ENCODE measurements at regions not wholly inside any gene's neighbourhood (a gene's known extent, or its start where the extent isn't known, plus 50 kb on each side); places are given as distances from the start of the nearest gene placed in this dataset.

DNA sequence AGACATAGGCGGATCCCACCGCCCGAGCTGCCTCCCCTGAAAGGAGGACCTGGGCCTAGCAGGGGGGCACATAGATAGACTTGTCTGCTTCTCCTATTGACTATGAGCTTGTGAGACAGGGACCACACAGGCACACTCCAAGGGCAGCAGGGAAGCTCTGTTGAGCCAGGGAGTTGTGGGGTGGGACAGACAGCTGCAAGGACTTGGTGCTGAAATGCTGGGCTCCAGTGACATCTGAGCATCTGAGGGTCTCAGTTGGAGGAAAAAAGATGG lies 53.4 kb upstream of the ANO1 start:
- no peak overlapping the region for H3K27ac ChIP-seq
- H3K4me3 ChIP-seq, result no peak overlapping the region
- no peaks in the 10 kb centered on the region for H3K27me3 ChIP-seq
- no peaks in the 10 kb centered on the region for H3K9me3 ChIP-seq
- TF ChIP-seq POLR2A (IDR thresholded peaks at IDR 0.05) (no peak), POLR2AphosphoS5 (IDR thresholded peaks at IDR 0.05) (no peak), EP300 (IDR thresholded peaks at IDR 0.05) (no peak)
- TF ChIP-seq, protein P1, sequence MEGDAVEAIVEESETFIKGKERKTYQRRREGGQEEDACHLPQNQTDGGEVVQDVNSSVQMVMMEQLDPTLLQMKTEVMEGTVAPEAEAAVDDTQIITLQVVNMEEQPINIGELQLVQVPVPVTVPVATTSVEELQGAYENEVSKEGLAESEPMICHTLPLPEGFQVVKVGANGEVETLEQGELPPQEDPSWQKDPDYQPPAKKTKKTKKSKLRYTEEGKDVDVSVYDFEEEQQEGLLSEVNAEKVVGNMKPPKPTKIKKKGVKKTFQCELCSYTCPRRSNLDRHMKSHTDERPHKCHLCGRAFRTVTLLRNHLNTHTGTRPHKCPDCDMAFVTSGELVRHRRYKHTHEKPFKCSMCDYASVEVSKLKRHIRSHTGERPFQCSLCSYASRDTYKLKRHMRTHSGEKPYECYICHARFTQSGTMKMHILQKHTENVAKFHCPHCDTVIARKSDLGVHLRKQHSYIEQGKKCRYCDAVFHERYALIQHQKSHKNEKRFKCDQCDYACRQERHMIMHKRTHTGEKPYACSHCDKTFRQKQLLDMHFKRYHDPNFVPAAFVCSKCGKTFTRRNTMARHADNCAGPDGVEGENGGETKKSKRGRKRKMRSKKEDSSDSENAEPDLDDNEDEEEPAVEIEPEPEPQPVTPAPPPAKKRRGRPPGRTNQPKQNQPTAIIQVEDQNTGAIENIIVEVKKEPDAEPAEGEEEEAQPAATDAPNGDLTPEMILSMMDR (IDR thresholded peaks at IDR 0.05), result no peak
- no peak for DNase-seq
- intact Hi-C loops (cut with DNase I), result no loop called here
- 94 to 98% methylated on average over 3 of the region's 3 CpGs for WGBS, 2 donors
- no peaks in the 10 kb centered on the region for H3K36me3 ChIP-seq
- H3K4me1 ChIP-seq, result no peaks in the 10 kb centered on the region

DNA sequence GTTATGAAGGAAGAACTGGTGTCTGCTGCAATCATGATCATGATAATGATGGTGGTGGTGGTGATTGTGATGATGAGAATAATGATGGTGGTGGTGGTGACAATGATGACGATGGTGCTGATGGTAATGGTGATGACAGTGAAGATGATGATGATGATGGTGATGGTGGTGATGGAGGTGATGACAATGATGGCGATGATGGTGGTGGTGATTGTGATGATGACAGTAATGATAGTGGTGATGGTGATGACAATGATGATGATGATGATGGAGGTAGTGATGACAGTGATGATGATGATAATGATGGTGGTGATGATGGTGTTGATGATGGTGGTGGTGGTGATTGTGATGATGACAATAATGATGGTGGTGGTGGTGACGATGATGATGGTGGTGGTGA lies 52.8 kb upstream of the ANO1 start:
- Histone ChIP-seq H3K4me3 (no peak overlapping the region), H3K9me3 (no peaks in the 10 kb centered on the region), H3K36me3 (no peaks in the 10 kb centered on the region), H3K4me1 (no peaks in the 10 kb centered on the region), H3K27ac (no peak overlapping the region), H3K27me3 (no peaks in the 10 kb centered on the region)
- TF ChIP-seq, protein P1 (IDR thresholded peaks at IDR 0.05), result no peak
- TF ChIP-seq EP300 (IDR thresholded peaks at IDR 0.05) (no peak), POLR2AphosphoS5 (IDR thresholded peaks at IDR 0.05) (no peak), POLR2A (IDR thresholded peaks at IDR 0.05) (no peak)
- DNase-seq, result no peak
- WGBS, 2 donors, result 95 to 97% methylated on average over 3 of the region's 3 CpGs
- intact Hi-C loops (cut with DNase I), result no loop called here

DNA sequence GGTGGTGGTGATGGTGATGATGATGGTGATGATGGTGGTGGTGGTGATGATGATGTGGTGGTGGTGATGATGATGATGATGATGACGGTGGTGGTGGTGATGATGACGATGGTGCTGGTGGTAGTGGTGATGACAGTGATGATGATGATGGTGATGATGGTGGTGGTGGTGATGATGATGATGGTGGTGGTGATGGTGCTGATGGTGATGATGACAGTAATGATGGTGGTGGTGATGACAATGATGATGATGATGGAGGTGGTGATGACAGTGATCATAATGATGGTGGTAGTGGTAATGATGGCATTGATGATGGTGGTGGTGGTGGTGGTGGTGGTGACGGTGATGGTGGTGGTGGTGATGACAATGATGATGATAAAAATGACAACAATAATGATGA lies 52.1 kb upstream of the ANO1 start:
- 78 to 84% methylated on average over 3 of the region's 3 CpGs for WGBS, 2 donors
- intact Hi-C loops (cut with DNase I), result no loop called here
- Histone ChIP-seq H3K27ac (no peak overlapping the region), H3K9me3 (no peaks in the 10 kb centered on the region), H3K4me3 (no peak overlapping the region), H3K27me3 (no peaks in the 10 kb centered on the region), H3K36me3 (no peaks in the 10 kb centered on the region), H3K4me1 (no peaks in the 10 kb centered on the region)
- TF ChIP-seq POLR2AphosphoS5 (IDR thresholded peaks at IDR 0.05) (no peak), EP300 (IDR thresholded peaks at IDR 0.05) (no peak), POLR2A (IDR thresholded peaks at IDR 0.05) (no peak)
- TF ChIP-seq, protein P1 (IDR thresholded peaks at IDR 0.05), result no peak
- DNase-seq, result no peak

DNA sequence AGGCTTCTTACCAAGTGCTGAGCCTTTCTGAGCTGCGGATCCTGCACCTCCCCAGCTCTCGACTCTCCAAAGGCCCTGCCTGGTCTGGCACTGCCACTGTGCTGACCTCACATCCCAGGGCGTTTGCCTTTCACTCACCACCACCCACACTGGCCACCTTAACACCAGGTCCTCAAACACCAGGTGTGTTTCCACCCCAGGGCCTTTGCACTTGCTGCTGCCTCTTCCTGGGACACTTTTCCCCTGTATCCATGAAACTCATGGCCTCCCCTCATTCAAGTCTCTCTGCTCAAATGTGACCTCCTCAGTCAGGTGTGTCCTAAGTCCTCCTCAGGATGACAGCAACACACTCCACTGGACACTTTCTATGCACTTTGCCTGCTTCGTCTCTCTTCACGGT lies 51.4 kb upstream of the ANO1 start:
- H3K27me3 ChIP-seq, result no peaks in the 10 kb centered on the region
- H3K9me3 ChIP-seq, result no peaks in the 10 kb centered on the region
- no peaks in the 10 kb centered on the region for H3K36me3 ChIP-seq
- 83 to 87% methylated on average over 5 of the region's 5 CpGs for WGBS, 2 donors
- no peak for DNase-seq
- no peak overlapping the region for H3K27ac ChIP-seq
- no peak overlapping the region for H3K4me3 ChIP-seq
- TF ChIP-seq EP300 (IDR thresholded peaks at IDR 0.05), result no peak
- no peak for TF ChIP-seq POLR2A (IDR thresholded peaks at IDR 0.05)
- intact Hi-C loops (cut with DNase I), result no loop called here
- H3K4me1 ChIP-seq, result no peaks in the 10 kb centered on the region

DNA sequence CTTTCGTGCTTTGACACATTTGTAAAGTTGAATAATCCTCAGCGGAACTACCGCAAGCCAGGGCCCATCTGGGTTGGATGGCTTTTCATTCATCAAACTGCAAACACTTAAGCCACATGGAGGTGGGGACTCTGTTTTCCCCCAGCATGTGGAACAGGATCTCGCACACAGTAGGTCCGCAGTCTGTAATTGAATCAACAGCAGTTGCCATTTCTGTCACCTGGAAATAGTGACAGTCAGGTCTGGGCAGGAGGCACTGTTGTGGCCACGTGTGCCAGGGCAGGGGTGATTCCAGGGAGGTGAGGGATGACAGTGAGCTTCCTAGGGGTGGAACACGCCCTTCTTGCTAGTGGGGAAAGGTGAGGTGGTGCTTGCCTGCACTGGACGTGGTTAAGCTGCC lies 50.7 kb upstream of the ANO1 start:
- no peak overlapping the region for H3K27ac ChIP-seq
- H3K4me3 ChIP-seq, result no peak overlapping the region
- no peaks in the 10 kb centered on the region for H3K36me3 ChIP-seq
- DNase-seq, result no peak
- H3K4me1 ChIP-seq, result no peaks in the 10 kb centered on the region
- 74 to 84% methylated on average over 8 of the region's 8 CpGs for WGBS, 2 donors
- H3K27me3 ChIP-seq, result no peaks in the 10 kb centered on the region
- intact Hi-C loops (cut with DNase I), result no loop called here
- H3K9me3 ChIP-seq, result no peaks in the 10 kb centered on the region
- TF ChIP-seq POLR2AphosphoS5 (IDR thresholded peaks at IDR 0.05) (no peak), EP300 (IDR thresholded peaks at IDR 0.05) (no peak), POLR2A (IDR thresholded peaks at IDR 0.05) (no peak)
- TF ChIP-seq, protein P1 (IDR thresholded peaks at IDR 0.05), result no peak

Data from sigmoid colon (tissue), 6 donors.